H1 (cell line): ENCODE measurements at regions not wholly inside any gene's neighbourhood (a gene's known extent, or its start where the extent isn't known, plus 50 kb on each side); places are given as distances from the start of the nearest gene placed in this dataset.

ENCODE experiments used
- ATF3 ChIP-seq: IDR thresholded peaks from 2 replicates; pipeline ENCODE4 v1.6.1; 2011; ENCODE audit warnings: low read depth, mild to moderate bottlenecking, low read length; ENCODE audit not compliant: insufficient read depth
- CBX8 ChIP-seq: fragments of 300-800, 300-1000 bp; sonication (generic); IDR thresholded peaks from 2 replicates; pipeline ENCODE4 v1.7.1; 2016; ENCODE audit warnings: low read depth, low read length, borderline replicate concordance
- CTCF ChIP-seq, 3 experiments: IDR thresholded peaks; 1 replicate in 2 of 3; 2 replicates in 1 of 3; pipeline versions ENCODE4 v1.5.1 to v1.6.1; 2011; ENCODE audit warnings: low read length in 3 of 3, mild to moderate bottlenecking in 3 of 3, inconsistent platforms in 2 of 3, low read depth in 1 of 3, moderate library complexity in 1 of 3; ENCODE audit not compliant: insufficient read depth in 1 of 3; ENCODE audit errors: control extremely low read depth in 1 of 3
- EP300 ChIP-seq, 2 experiments: IDR thresholded peaks; 1 replicate in 1 of 2; 2 replicates in 1 of 2; pipeline ENCODE4 v1.6.1; 2011 to 2012; ENCODE audit warnings: low read depth in 2 of 2, low read length in 2 of 2, mild to moderate bottlenecking in 2 of 2, borderline replicate concordance in 1 of 2, inconsistent platforms in 1 of 2, moderate library complexity in 1 of 2
- GABPA ChIP-seq: IDR thresholded peaks from 2 replicates; pipeline ENCODE4 v1.6.1; 2011; ENCODE audit warnings: mild to moderate bottlenecking, low read length, moderate library complexity, borderline replicate concordance; ENCODE audit not compliant: insufficient read depth
- HDAC2 ChIP-seq, 2 experiments: fragments of 300-600 bp in 1 of 2; sonication (generic) in 1 of 2; IDR thresholded peaks; 2 replicates each; pipeline ENCODE4 v1.6.1; 2011 to 2012; ENCODE audit warnings: low read depth in 2 of 2, low read length in 2 of 2, mild to moderate bottlenecking in 2 of 2, moderate library complexity in 2 of 2, borderline replicate concordance in 1 of 2, inconsistent platforms in 1 of 2
- JUND ChIP-seq: IDR thresholded peaks from 2 replicates; pipeline ENCODE4 v1.6.1; 2011; ENCODE audit warnings: mild to moderate bottlenecking, improper control_type of control experiment, low read length
- POLR2A ChIP-seq, 2 experiments: IDR thresholded peaks; 1 replicate in 1 of 2; 2 replicates in 1 of 2; pipeline ENCODE4 v1.6.1; 2011; ENCODE audit warnings: low read depth in 2 of 2, low read length in 2 of 2, mild to moderate bottlenecking in 2 of 2; ENCODE audit errors: control extremely low read depth in 1 of 2
- RNF2 ChIP-seq: fragments of 200-900, 300-1000 bp; sonication (generic); IDR thresholded peaks from 2 replicates; pipeline ENCODE4 v1.7.1; 2016; ENCODE audit warnings: borderline replicate concordance, low read depth, mild to moderate bottlenecking, antibody characterized with exemption, low read length; ENCODE audit not compliant: poor library complexity, severe bottlenecking; ENCODE audit errors: missing control alignments
- TEAD4 ChIP-seq: IDR thresholded peaks from 2 replicates; pipeline ENCODE4 v1.6.1; 2012; ENCODE audit warnings: low read depth, low read length, inconsistent platforms, mixed read lengths
- YY1 ChIP-seq: IDR thresholded peaks from 2 replicates; pipeline ENCODE4 v1.6.1; 2011; ENCODE audit warnings: low read depth, mild to moderate bottlenecking, low read length
- ZNF274 ChIP-seq: IDR thresholded peaks from 2 replicates; pipeline ENCODE4 v1.7.0; 2012; ENCODE audit warnings: low read length, borderline replicate concordance; ENCODE audit errors: extremely low read depth

GRCh38 chr13:73696271-73696670, 437.9 kb downstream of the KLF12 start:
- TF ChIP-seq HDAC2 (IDR thresholded peaks at IDR 0.05; ENCODE audit: borderline replicate concordance in 1 of 2, low read depth in 2 of 2, low read length in 2 of 2): no peak
- no peak for TF ChIP-seq CTCF (IDR thresholded peaks at IDR 0.05; ENCODE audit: control extremely low read depth in 1 of 3, insufficient read depth in 1 of 3, low read depth in 1 of 3, low read length in 3 of 3)
- TF ChIP-seq TEAD4: no peak
- no peak for TF ChIP-seq JUND
- no peak for TF ChIP-seq EP300 (IDR thresholded peaks at IDR 0.05; ENCODE audit: borderline replicate concordance in 1 of 2, low read depth in 2 of 2, low read length in 2 of 2)
- TF ChIP-seq POLR2A (IDR thresholded peaks at IDR 0.05; ENCODE audit: control extremely low read depth in 1 of 2, low read depth in 2 of 2, low read length in 2 of 2): no peak
- TF ChIP-seq CBX8: no peak
- TF ChIP-seq YY1: no peak
- TF ChIP-seq RNF2: no peak
- TF ChIP-seq ZNF274: no peak
- no peak for TF ChIP-seq GABPA
- no peak for TF ChIP-seq ATF3
